MG63 (cell line): ENCODE measurements at regions not wholly inside any gene's neighbourhood (a gene's known extent, or its start where the extent isn't known, plus 50 kb on each side); places are given as distances from the start of the nearest gene placed in this dataset.

ENCODE experiments used
- DNase-seq: peaks from one replicate; pipeline ENCODE4 v3.0.0-alpha.2; 2020
- H3K27me3 ChIP-seq: fragments of 250-450 bp; sonication (Bioruptor Pico); 2 replicates; pipeline ENCODE4 v1.5.1; 2020; ENCODE audit warnings: mild to moderate bottlenecking, moderate library complexity
- H3K36me3 ChIP-seq: fragments of 250-450 bp; sonication (Bioruptor Pico); 2 replicates; pipeline ENCODE4 v1.5.1; 2020; ENCODE audit warnings: mild to moderate bottlenecking, moderate library complexity
- H3K4me3 ChIP-seq: fragments of 250-450 bp; sonication (Bioruptor Pico); 2 replicates; pipeline ENCODE4 v1.5.1; 2020; ENCODE audit warnings: mild to moderate bottlenecking, moderate library complexity
- H3K9me3 ChIP-seq: fragments of 250-450 bp; sonication (Bioruptor Pico); 2 replicates; pipeline ENCODE4 v1.5.1; 2020; ENCODE audit warnings: mild to moderate bottlenecking, moderate library complexity

- Histone ChIP-seq H3K4me3 (no peak overlapping the region), H3K36me3 (no peaks in the 10 kb centered on the region), H3K9me3 (no peaks in the 10 kb centered on the region), H3K27me3 (no peaks in the 10 kb centered on the region)
- no peak for DNase-seq
Observed at GRCh38 chr3:28933337-28933736, 347.5 kb upstream of the RBMS3 start.

- no peak for DNase-seq
- no peak overlapping the region for H3K4me3 ChIP-seq
Observed at GRCh38 chr3:28934126-28934813, 346.6 kb upstream of the RBMS3 start.

GRCh38 chr3:28935146-28935545 is 345.7 kb upstream of the RBMS3 start:
- no peak for DNase-seq
- Histone ChIP-seq H3K27me3 (no peaks in the 10 kb centered on the region), H3K36me3 (no peaks in the 10 kb centered on the region), H3K9me3 (no peaks in the 10 kb centered on the region), H3K4me3 (no peak overlapping the region)

More at GRCh38 chr3:28934126-28934813, 346.6 kb upstream of the RBMS3 start:
- Histone ChIP-seq H3K9me3 (no peaks in the 10 kb centered on the region), H3K27me3 (no peaks in the 10 kb centered on the region), H3K36me3 (no peaks in the 10 kb centered on the region)

GRCh38 chr3:28936154-28936553 is 344.7 kb upstream of the RBMS3 start:
- Histone ChIP-seq H3K36me3 (no peaks in the 10 kb centered on the region), H3K27me3 (no peaks in the 10 kb centered on the region), H3K4me3 (no peak overlapping the region), H3K9me3 (no peaks in the 10 kb centered on the region)
- no peak for DNase-seq

- Histone ChIP-seq H3K4me3 (no peak overlapping the region), H3K27me3 (no peaks in the 10 kb centered on the region), H3K36me3 (no peaks in the 10 kb centered on the region), H3K9me3 (no peaks in the 10 kb centered on the region)
- peak; percentile 48 for DNase-seq
Observed at GRCh38 chr3:28940530-28940929, 340.3 kb upstream of the RBMS3 start.

- no peak for DNase-seq
- no peaks in the 10 kb centered on the region for H3K36me3 ChIP-seq
- H3K27me3 ChIP-seq, result no peaks in the 10 kb centered on the region
- no peaks in the 10 kb centered on the region for H3K9me3 ChIP-seq
- H3K4me3 ChIP-seq, result no peak overlapping the region
Observed at GRCh38 chr3:28940994-28941393, 339.9 kb upstream of the RBMS3 start.

GRCh38 chr3:28947061-28947460 is 333.8 kb upstream of the RBMS3 start:
- Histone ChIP-seq H3K36me3 (no peaks in the 10 kb centered on the region), H3K27me3 (no peaks in the 10 kb centered on the region), H3K4me3 (no peak overlapping the region), H3K9me3 (no peaks in the 10 kb centered on the region)
- DNase-seq, result no peak

- Histone ChIP-seq H3K4me3 (no peak overlapping the region), H3K9me3 (no peaks in the 10 kb centered on the region), H3K27me3 (no peaks in the 10 kb centered on the region), H3K36me3 (no peaks in the 10 kb centered on the region)
- DNase-seq, result no peak
Observed at GRCh38 chr3:28947751-28948150, 333.1 kb upstream of the RBMS3 start.

GRCh38 chr3:28948685-28949084 is 332.2 kb upstream of the RBMS3 start:
- H3K27me3 ChIP-seq, result no peaks in the 10 kb centered on the region
- DNase-seq, result no peak
- no peak overlapping the region for H3K4me3 ChIP-seq
- H3K9me3 ChIP-seq, result no peaks in the 10 kb centered on the region
- no peaks in the 10 kb centered on the region for H3K36me3 ChIP-seq

- H3K36me3 ChIP-seq, result no peaks in the 10 kb centered on the region
- no peak for DNase-seq
- H3K9me3 ChIP-seq, result no peaks in the 10 kb centered on the region
- no peaks in the 10 kb centered on the region for H3K27me3 ChIP-seq
- no peak overlapping the region for H3K4me3 ChIP-seq
Observed at GRCh38 chr3:28949580-28949979, 331.3 kb upstream of the RBMS3 start.

GRCh38 chr3:28950614-28951013 is 330.3 kb upstream of the RBMS3 start:
- DNase-seq, result no peak
- Histone ChIP-seq H3K36me3 (no peaks in the 10 kb centered on the region), H3K9me3 (no peaks in the 10 kb centered on the region), H3K27me3 (no peaks in the 10 kb centered on the region), H3K4me3 (no peak overlapping the region)

- no peak overlapping the region for H3K4me3 ChIP-seq
- H3K27me3 ChIP-seq, result no peaks in the 10 kb centered on the region
- no peak for DNase-seq
- H3K9me3 ChIP-seq, result no peaks in the 10 kb centered on the region
- H3K36me3 ChIP-seq, result no peaks in the 10 kb centered on the region
Observed at GRCh38 chr3:28951772-28952556, 328.9 kb upstream of the RBMS3 start.

GRCh38 chr3:28958656-28959055 is 322.2 kb upstream of the RBMS3 start:
- Histone ChIP-seq H3K36me3 (no peaks in the 10 kb centered on the region), H3K9me3 (no peaks in the 10 kb centered on the region), H3K4me3 (no peak overlapping the region), H3K27me3 (no peaks in the 10 kb centered on the region)
- DNase-seq, result no peak

GRCh38 chr3:28971156-28971555 is 309.7 kb upstream of the RBMS3 start:
- DNase-seq, result no peak
- Histone ChIP-seq H3K36me3 (no peaks in the 10 kb centered on the region), H3K9me3 (no peaks in the 10 kb centered on the region), H3K4me3 (no peak overlapping the region), H3K27me3 (no peaks in the 10 kb centered on the region)

- DNase-seq, result no peak
- H3K27me3 ChIP-seq, result no peaks in the 10 kb centered on the region
- H3K4me3 ChIP-seq, result no peak overlapping the region
- H3K36me3 ChIP-seq, result no peaks in the 10 kb centered on the region
- H3K9me3 ChIP-seq, result no peaks in the 10 kb centered on the region
Observed at GRCh38 chr3:28972921-28973320, 307.9 kb upstream of the RBMS3 start.

- DNase-seq, result no peak
- no peaks in the 10 kb centered on the region for H3K9me3 ChIP-seq
- no peaks in the 10 kb centered on the region for H3K36me3 ChIP-seq
- no peaks in the 10 kb centered on the region for H3K27me3 ChIP-seq
- H3K4me3 ChIP-seq, result no peak overlapping the region
Observed at GRCh38 chr3:28973609-28974008, 307.3 kb upstream of the RBMS3 start.

- Histone ChIP-seq H3K9me3 (no peaks in the 10 kb centered on the region), H3K36me3 (no peaks in the 10 kb centered on the region), H3K27me3 (no peaks in the 10 kb centered on the region), H3K4me3 (no peak overlapping the region)
- no peak for DNase-seq
Observed at GRCh38 chr3:28978092-28978491, 302.8 kb upstream of the RBMS3 start.

- H3K27me3 ChIP-seq, result no peaks in the 10 kb centered on the region
- H3K4me3 ChIP-seq, result no peak overlapping the region
- no peak for DNase-seq
- H3K36me3 ChIP-seq, result no peaks in the 10 kb centered on the region
- no peaks in the 10 kb centered on the region for H3K9me3 ChIP-seq
Observed at GRCh38 chr3:28980131-28980530, 300.7 kb upstream of the RBMS3 start.
